ENCODE measurements at regions not wholly inside any gene's neighbourhood (a gene's known extent, or its start where the extent isn't known, plus 50 kb on each side); places are given as distances from the start of the nearest gene placed in this dataset.

DNA sequence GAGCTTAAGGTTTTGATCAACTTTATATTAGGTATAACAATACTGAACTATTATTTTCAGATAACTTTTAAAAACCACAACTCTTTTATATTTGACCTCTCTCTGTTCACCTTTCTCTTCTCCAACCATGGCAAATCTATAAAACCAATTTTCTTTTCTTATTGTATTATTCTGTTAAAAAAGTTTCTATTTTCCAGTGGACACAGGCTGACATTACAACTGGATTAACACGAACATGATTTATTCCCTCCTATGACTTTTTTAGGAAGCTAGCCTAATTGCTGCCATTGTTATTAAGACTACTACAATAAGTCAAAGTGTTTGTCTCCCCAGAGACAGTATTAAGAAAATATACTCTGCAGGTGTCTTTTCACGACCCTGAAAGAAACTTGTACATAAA is 2291.1 kb upstream of the PCDH20 start:
- no peak overlapping the region for H3K9ac ChIP-seq (ENCODE audit: insufficient read length)
- no peaks in the 10 kb centered on the region for H3K36me3 ChIP-seq (ENCODE audit: insufficient read depth, low read length)
- H3K27ac ChIP-seq, result no peak overlapping the region

DNA sequence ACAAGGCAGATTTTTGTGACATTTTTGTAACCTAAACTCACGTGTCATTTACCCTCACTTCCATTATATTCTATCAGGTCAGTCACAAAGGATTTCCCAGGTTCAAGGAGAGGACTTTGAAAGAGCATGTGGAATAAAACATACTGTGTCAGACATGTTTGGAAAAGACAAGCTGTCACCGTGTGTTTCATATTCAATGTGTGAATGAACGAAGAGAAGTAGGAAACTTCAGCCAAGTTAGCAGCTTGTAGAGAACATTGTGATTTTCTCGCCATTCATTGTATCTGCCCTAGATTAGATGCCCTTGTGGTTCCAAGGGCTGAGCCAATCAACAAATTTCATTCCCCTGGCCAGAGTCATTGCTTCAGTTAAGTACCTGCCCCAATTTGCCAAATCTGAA is 2288.9 kb upstream of the PCDH20 start:
- H3K4me3 ChIP-seq, result no peak overlapping the region
- H3K36me3 ChIP-seq (ENCODE audit: insufficient read depth, low read length), result no peaks in the 10 kb centered on the region
- TF ChIP-seq FOXP2 (optimal IDR thresholded peaks at IDR 0.05; ENCODE audit: control extremely low read depth, extremely low read length, insufficient read depth) (no peak), POLR2AphosphoS5 (IDR thresholded peaks at IDR 0.05; ENCODE audit: borderline replicate concordance, low read depth, low read length) (no peak), EZH2 (IDR thresholded peaks at IDR 0.05) (no peak)
- DNase-seq (ENCODE audit: low read depth, low spot score), result no peak
- no peaks in the 10 kb centered on the region for H3K9me3 ChIP-seq (ENCODE audit: low read depth, low read length)
- H3K9ac ChIP-seq (ENCODE audit: insufficient read length), result no peak overlapping the region
- H3K27ac ChIP-seq, result no peak overlapping the region

More for the DNA sequence above, 2291.1 kb upstream of the PCDH20 start:
- no peaks in the 10 kb centered on the region for H3K9me3 ChIP-seq (ENCODE audit: low read depth, low read length)
- no peak for DNase-seq (ENCODE audit: low read depth, low spot score)
- H3K4me3 ChIP-seq, result no peak overlapping the region
- TF ChIP-seq EZH2 (IDR thresholded peaks at IDR 0.05), result no peak
- TF ChIP-seq POLR2AphosphoS5 (IDR thresholded peaks at IDR 0.05; ENCODE audit: borderline replicate concordance, low read depth, low read length), result no peak
- no peak for TF ChIP-seq FOXP2 (optimal IDR thresholded peaks at IDR 0.05; ENCODE audit: control extremely low read depth, extremely low read length, insufficient read depth)

DNA sequence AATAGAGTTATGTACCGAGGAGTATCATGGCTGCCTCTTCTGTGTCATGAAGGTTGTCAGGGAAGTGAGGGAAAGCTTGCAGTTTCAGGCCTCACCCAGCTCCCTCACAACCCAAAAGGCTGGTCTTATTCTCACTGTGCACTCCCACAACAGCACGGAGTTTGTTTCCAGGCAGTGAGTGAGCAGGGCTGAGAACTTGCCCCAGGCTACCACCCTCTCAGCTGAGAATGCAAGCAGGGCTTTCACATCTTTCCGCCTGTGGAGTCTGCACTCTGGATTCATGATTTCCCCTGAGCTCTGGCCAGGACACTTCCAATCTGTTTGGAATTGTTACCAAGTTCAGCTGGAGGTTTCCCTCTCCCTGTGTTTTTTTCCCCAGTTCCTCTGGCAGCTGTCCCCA is 2284.7 kb upstream of the PCDH20 start:
- Histone ChIP-seq H3K9me3 (ENCODE audit: low read depth, low read length) (no peaks in the 10 kb centered on the region), H3K9ac (ENCODE audit: insufficient read length) (no peak overlapping the region), H3K36me3 (ENCODE audit: insufficient read depth, low read length) (no peaks in the 10 kb centered on the region), H3K4me3 (no peak overlapping the region), H3K27ac (0 out of 2 replicates have a peak overlapping the region, but pooled peaks have one; percentile 35)
- no peak for TF ChIP-seq POLR2AphosphoS5 (IDR thresholded peaks at IDR 0.05; ENCODE audit: borderline replicate concordance, low read depth, low read length)
- TF ChIP-seq EZH2 (IDR thresholded peaks at IDR 0.05), result no peak
- no peak for TF ChIP-seq FOXP2 (optimal IDR thresholded peaks at IDR 0.05; ENCODE audit: control extremely low read depth, extremely low read length, insufficient read depth)
- peak; percentile 63 for DNase-seq (ENCODE audit: low read depth, low spot score)

DNA sequence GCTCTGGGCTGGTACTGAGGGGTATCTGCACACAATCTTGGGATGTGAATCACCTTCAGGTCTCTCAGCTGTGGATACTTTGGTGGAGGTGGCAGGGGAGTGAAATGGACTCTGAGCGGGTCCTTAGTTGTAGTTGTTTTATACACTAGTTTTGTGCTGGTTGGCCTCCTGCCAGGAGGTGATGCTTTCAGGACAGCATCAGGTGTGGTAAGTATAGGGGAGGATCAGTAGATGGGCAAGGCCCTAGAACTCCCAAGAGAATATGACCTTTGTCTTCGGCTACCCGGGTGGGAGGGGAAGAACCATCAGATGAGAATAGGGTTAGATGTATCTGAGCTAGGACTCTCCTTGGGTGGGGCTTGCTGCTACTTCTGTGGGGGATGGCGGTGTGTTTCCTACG is 2284.3 kb upstream of the PCDH20 start:
- DNase-seq (ENCODE audit: low read depth, low spot score), result no peak
- no peaks in the 10 kb centered on the region for H3K36me3 ChIP-seq (ENCODE audit: insufficient read depth, low read length)
- H3K9me3 ChIP-seq (ENCODE audit: low read depth, low read length), result no peaks in the 10 kb centered on the region
- no peak overlapping the region for H3K4me3 ChIP-seq
- TF ChIP-seq EZH2 (IDR thresholded peaks at IDR 0.05), result no peak
- TF ChIP-seq POLR2AphosphoS5 (IDR thresholded peaks at IDR 0.05; ENCODE audit: borderline replicate concordance, low read depth, low read length), result no peak
- TF ChIP-seq FOXP2 (optimal IDR thresholded peaks at IDR 0.05; ENCODE audit: control extremely low read depth, extremely low read length, insufficient read depth), result no peak
- no peak overlapping the region for H3K9ac ChIP-seq (ENCODE audit: insufficient read length)
- H3K27ac ChIP-seq, result 0 out of 2 replicates have a peak overlapping the region, but pooled peaks have one; percentile 35

DNA sequence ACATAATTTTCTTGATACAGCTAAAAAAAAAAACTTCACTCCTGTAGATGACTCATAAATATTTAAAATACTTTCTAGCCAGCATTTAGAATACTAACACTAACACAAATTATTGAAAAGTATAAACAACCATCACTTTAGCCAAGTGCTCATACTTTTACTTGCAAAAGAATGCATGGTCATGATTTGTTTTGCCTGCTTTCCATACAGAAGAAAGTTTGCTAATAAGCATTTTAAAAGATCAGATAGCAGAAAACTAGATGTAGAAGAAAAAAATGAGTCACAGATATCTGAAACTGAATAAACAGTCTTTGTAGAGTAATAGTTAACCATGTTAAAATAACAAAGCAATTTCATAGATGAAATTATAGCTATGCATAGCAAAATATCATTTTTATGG is 2280.4 kb upstream of the PCDH20 start:
- H3K4me3 ChIP-seq, result no peak overlapping the region
- H3K9me3 ChIP-seq (ENCODE audit: low read depth, low read length), result no peaks in the 10 kb centered on the region
- H3K27ac ChIP-seq, result no peak overlapping the region
- TF ChIP-seq FOXP2 (optimal IDR thresholded peaks at IDR 0.05; ENCODE audit: control extremely low read depth, extremely low read length, insufficient read depth) (no peak), EZH2 (IDR thresholded peaks at IDR 0.05) (no peak), POLR2AphosphoS5 (IDR thresholded peaks at IDR 0.05; ENCODE audit: borderline replicate concordance, low read depth, low read length) (no peak)
- no peak for DNase-seq (ENCODE audit: low read depth, low spot score)
- H3K9ac ChIP-seq (ENCODE audit: insufficient read length), result no peak overlapping the region
- no peaks in the 10 kb centered on the region for H3K36me3 ChIP-seq (ENCODE audit: insufficient read depth, low read length)

DNA sequence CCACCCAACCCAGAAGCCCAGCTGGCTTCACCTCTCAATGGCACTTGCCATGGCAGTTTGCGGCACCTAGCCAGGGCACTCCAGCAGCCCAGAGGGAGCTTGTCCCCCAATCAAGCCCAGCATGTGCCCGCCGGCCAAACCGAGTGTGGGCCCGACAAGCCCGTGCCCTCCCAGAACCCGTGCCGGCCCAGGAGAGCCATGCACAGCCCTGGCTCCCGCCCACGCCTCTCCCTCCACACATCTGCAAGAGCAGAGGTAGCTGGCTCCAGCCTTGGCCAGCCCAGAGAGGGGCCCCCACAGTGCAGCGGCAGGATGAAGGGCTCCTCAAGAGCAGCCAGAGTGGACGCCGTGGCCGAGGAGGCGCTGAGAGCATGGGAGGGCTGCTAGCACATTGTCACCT is 2278.0 kb upstream of the PCDH20 start:
- no peaks in the 10 kb centered on the region for H3K36me3 ChIP-seq (ENCODE audit: insufficient read depth, low read length)
- no peak overlapping the region for H3K4me3 ChIP-seq
- no peak overlapping the region for H3K27ac ChIP-seq
- DNase-seq (ENCODE audit: low read depth, low spot score), result no peak
- no peaks in the 10 kb centered on the region for H3K9me3 ChIP-seq (ENCODE audit: low read depth, low read length)
- no peak overlapping the region for H3K9ac ChIP-seq (ENCODE audit: insufficient read length)
- no peak for TF ChIP-seq POLR2AphosphoS5 (IDR thresholded peaks at IDR 0.05; ENCODE audit: borderline replicate concordance, low read depth, low read length)

DNA sequence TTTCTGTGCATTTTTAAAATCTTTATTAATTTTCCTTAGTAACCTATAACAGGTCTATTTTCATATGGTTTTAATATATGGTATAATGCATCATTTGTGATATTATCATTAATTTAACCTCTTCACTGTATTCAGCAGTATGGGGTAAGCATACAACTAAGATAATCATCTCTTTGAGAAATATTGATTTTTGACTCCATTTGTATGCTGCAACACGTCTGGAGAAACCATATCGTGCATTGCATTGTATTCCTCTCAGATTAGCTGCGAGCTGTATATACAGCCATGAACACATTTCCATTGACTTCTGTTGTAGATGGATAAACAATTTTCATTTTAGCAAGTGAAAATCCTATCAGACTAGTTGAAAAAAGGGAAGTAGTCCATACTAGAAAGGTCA is 2275.8 kb upstream of the PCDH20 start:
- no peak for DNase-seq (ENCODE audit: low read depth, low spot score)
- no peaks in the 10 kb centered on the region for H3K9me3 ChIP-seq (ENCODE audit: low read depth, low read length)
- H3K27ac ChIP-seq, result no peak overlapping the region
- H3K9ac ChIP-seq (ENCODE audit: insufficient read length), result no peak overlapping the region
- no peak overlapping the region for H3K4me3 ChIP-seq
- TF ChIP-seq POLR2AphosphoS5 (IDR thresholded peaks at IDR 0.05; ENCODE audit: borderline replicate concordance, low read depth, low read length) (no peak), FOXP2 (optimal IDR thresholded peaks at IDR 0.05; ENCODE audit: control extremely low read depth, extremely low read length, insufficient read depth) (no peak), EZH2 (IDR thresholded peaks at IDR 0.05) (no peak)
- H3K36me3 ChIP-seq (ENCODE audit: insufficient read depth, low read length), result no peaks in the 10 kb centered on the region

DNA sequence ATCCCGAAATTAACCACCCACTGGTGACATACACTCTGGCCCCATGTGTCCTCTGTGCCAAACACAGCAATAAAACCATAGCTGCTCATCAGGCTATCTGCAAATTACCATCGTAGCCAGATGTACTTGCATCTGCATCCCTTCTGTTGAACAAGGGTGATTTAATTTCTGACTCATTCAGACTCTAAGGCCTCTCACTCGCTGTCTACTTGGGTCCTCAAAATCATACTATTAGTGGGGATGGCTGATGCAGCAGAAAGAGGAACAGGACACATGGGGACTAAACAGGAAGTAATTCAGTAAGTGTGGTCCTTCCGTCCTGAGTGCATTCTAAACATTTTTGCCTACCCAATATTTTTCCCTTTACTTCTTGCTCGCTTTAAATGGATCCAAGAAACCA is 2275.0 kb upstream of the PCDH20 start:
- no peaks in the 10 kb centered on the region for H3K9me3 ChIP-seq (ENCODE audit: low read depth, low read length)
- H3K27ac ChIP-seq, result no peak overlapping the region
- no peaks in the 10 kb centered on the region for H3K36me3 ChIP-seq (ENCODE audit: insufficient read depth, low read length)
- no peak for DNase-seq (ENCODE audit: low read depth, low spot score)
- TF ChIP-seq EZH2 (IDR thresholded peaks at IDR 0.05) (no peak), POLR2AphosphoS5 (IDR thresholded peaks at IDR 0.05; ENCODE audit: borderline replicate concordance, low read depth, low read length) (no peak), FOXP2 (optimal IDR thresholded peaks at IDR 0.05; ENCODE audit: control extremely low read depth, extremely low read length, insufficient read depth) (no peak)
- no peak overlapping the region for H3K9ac ChIP-seq (ENCODE audit: insufficient read length)
- no peak overlapping the region for H3K4me3 ChIP-seq

DNA sequence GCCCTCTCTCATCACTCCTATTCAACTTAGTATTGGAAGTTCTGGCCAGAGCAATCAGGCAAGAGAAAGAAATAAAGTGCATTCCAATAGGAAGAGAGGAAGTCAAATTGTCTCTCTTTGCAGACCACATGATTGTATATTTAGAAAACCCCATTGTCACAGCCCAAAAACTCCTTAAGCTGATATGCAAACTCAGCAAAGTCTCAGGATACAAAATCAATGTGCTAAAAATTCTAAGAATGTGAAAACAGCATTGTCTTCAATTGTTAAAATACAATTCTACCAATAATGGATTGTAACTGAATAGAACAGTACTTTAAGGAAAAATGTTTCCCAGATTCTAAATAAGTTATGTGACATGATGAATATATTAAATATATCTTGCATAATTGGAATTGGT is 2269.2 kb upstream of the PCDH20 start:
- no peak for DNase-seq (ENCODE audit: low read depth, low spot score)
- no peak for TF ChIP-seq POLR2AphosphoS5 (IDR thresholded peaks at IDR 0.05; ENCODE audit: borderline replicate concordance, low read depth, low read length)
- Histone ChIP-seq H3K9ac (ENCODE audit: insufficient read length) (no peak overlapping the region), H3K9me3 (ENCODE audit: low read depth, low read length) (no peaks in the 10 kb centered on the region), H3K4me3 (no peak overlapping the region), H3K27ac (peak overlapping the region; percentile 53; the same call in 1 of the 2 replicates), H3K36me3 (ENCODE audit: insufficient read depth, low read length) (no peaks in the 10 kb centered on the region)
